KMS-11 (cell line): ENCODE measurements at regions not wholly inside any gene's neighbourhood (a gene's known extent, or its start where the extent isn't known, plus 50 kb on each side); places are given as distances from the start of the nearest gene placed in this dataset.
"Not testable (repeated sequence)": the region's sequence is repeated elsewhere in the genome, so short reads cannot be mapped to it uniquely, and the experiment has no call there.

Source experiments
- H2AFZ ChIP-seq: fragments of 200-600 bp; sonication (generic); 2 replicates; pipeline ENCODE4 v1.6.1; 2016; ENCODE audit warnings: antibody characterized with exemption, mixed run types, low read depth
- H3K27ac ChIP-seq: fragments of 200-600 bp; sonication (generic); 2 replicates; pipeline ENCODE4 v1.6.1; 2016; ENCODE audit warnings: mild to moderate bottlenecking, mixed run types
- H3K27me3 ChIP-seq: fragments of 200-600 bp; sonication (generic); 2 replicates; pipeline ENCODE4 v1.6.1; 2017; ENCODE audit warnings: mild to moderate bottlenecking, low read depth, mixed run types, moderate library complexity; ENCODE audit not compliant: insufficient read depth
- H3K36me3 ChIP-seq: fragments of 200-600 bp; sonication (generic); 2 replicates; pipeline ENCODE4 v1.6.1; 2017; ENCODE audit warnings: mild to moderate bottlenecking, mixed run types; ENCODE audit not compliant: insufficient read depth
- H3K4me1 ChIP-seq: fragments of 200-600 bp; sonication (generic); 2 replicates; pipeline ENCODE4 v1.6.1; 2016; ENCODE audit warnings: mild to moderate bottlenecking, low read depth, mixed run types; ENCODE audit not compliant: poor library complexity, severe bottlenecking
- H3K4me2 ChIP-seq: fragments of 200-600 bp; sonication (generic); 2 replicates; pipeline ENCODE4 v1.7.0; 2016; ENCODE audit warnings: mild to moderate bottlenecking, mixed run types
- H3K4me3 ChIP-seq: fragments of 200-600 bp; sonication (generic); IDR thresholded peaks from 2 replicates; pipeline ENCODE4 v1.6.1; 2017; ENCODE audit warnings: low read depth, low read length, mixed read lengths; ENCODE audit not compliant: insufficient read depth
- H3K79me2 ChIP-seq: fragments of 200-600 bp; sonication (generic); 2 replicates; pipeline ENCODE4 v1.6.1; 2016; ENCODE audit warnings: low read depth, mixed run types; ENCODE audit not compliant: insufficient read depth
- H3K9ac ChIP-seq: fragments of 200-600 bp; sonication (generic); 2 replicates; pipeline ENCODE4 v1.6.1; 2016; ENCODE audit warnings: mild to moderate bottlenecking, mixed run types
- H4K20me1 ChIP-seq: fragments of 200-600 bp; sonication (generic); 2 replicates; pipeline ENCODE4 v1.6.1; 2016; ENCODE audit warnings: mild to moderate bottlenecking, mixed run types; ENCODE audit not compliant: insufficient read depth
- TF ChIP-seq, protein P1 (sequence below): fragments of 200-600 bp; sonication (generic); conservative IDR thresholded peaks from 2 replicates; pipeline ENCODE4 v1.6.1; 2017; ENCODE audit warnings: low read depth, mild to moderate bottlenecking, antibody characterized with exemption, low read length, moderate library complexity, mixed read lengths

- no peak overlapping the region for H3K4me3 ChIP-seq
- H3K27ac ChIP-seq = no peak overlapping the region
- H3K79me2 ChIP-seq = no peaks in the 10 kb centered on the region
- no peaks in the 10 kb centered on the region for H4K20me1 ChIP-seq
- H3K9ac ChIP-seq = no peak overlapping the region
- no peaks in the 10 kb centered on the region for H3K27me3 ChIP-seq
- TF ChIP-seq, protein P1, sequence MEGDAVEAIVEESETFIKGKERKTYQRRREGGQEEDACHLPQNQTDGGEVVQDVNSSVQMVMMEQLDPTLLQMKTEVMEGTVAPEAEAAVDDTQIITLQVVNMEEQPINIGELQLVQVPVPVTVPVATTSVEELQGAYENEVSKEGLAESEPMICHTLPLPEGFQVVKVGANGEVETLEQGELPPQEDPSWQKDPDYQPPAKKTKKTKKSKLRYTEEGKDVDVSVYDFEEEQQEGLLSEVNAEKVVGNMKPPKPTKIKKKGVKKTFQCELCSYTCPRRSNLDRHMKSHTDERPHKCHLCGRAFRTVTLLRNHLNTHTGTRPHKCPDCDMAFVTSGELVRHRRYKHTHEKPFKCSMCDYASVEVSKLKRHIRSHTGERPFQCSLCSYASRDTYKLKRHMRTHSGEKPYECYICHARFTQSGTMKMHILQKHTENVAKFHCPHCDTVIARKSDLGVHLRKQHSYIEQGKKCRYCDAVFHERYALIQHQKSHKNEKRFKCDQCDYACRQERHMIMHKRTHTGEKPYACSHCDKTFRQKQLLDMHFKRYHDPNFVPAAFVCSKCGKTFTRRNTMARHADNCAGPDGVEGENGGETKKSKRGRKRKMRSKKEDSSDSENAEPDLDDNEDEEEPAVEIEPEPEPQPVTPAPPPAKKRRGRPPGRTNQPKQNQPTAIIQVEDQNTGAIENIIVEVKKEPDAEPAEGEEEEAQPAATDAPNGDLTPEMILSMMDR = no peak
- H2AFZ ChIP-seq = no peak overlapping the region
- no peaks in the 10 kb centered on the region for H3K4me1 ChIP-seq
- no peak overlapping the region for H3K4me2 ChIP-seq
- H3K36me3 ChIP-seq = no peaks in the 10 kb centered on the region
Measured at GRCh38 chr15:53022788-53023187, 232.7 kb upstream of the ONECUT1 start.

DNA sequence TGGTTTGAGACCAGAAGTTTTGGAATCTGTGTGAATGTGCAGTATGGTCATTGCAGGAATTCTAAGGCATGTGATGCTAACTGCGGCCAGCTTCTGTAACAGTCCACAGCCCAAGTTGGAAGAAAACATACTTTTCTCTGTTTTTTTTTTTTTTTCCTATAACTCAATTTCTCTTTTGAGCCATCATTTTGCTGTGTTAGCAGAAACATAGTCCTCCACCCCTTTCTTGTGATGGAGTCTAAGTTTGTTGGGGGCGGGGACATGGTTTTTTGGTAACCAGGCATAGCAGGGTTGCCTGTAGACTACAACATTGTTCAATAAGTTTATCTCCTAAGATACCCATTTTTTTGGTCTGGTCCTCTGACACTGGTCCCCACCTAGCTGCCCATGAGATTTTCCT lies 223.2 kb upstream of the ONECUT1 start:
- Histone ChIP-seq H3K4me2 (no peak overlapping the region), H4K20me1 (no peaks in the 10 kb centered on the region), H3K27ac (no peak overlapping the region), H3K9ac (no peak overlapping the region), H3K4me3 (no peak overlapping the region), H3K36me3 (no peaks in the 10 kb centered on the region), H3K27me3 (no peaks in the 10 kb centered on the region), H3K79me2 (no peaks in the 10 kb centered on the region), H2AFZ (no peak overlapping the region), H3K4me1 (no peaks in the 10 kb centered on the region)
- TF ChIP-seq, protein P1 = no peak

- not testable (repeated sequence) for H4K20me1 ChIP-seq, H3K27ac ChIP-seq, H2AFZ ChIP-seq, H3K9ac ChIP-seq, H3K4me3 ChIP-seq, H3K4me2 ChIP-seq, H3K27me3 ChIP-seq, H3K4me1 ChIP-seq, H3K36me3 ChIP-seq, H3K79me2 ChIP-seq
Measured at GRCh38 chr15:53011779-53012178, 221.6 kb upstream of the ONECUT1 start.

- no peak overlapping the region for H3K27ac ChIP-seq
- H3K36me3 ChIP-seq = no peaks in the 10 kb centered on the region
- no peak overlapping the region for H3K4me2 ChIP-seq
- no peaks in the 10 kb centered on the region for H3K4me1 ChIP-seq
- TF ChIP-seq, protein P1 = no peak
- no peak overlapping the region for H2AFZ ChIP-seq
- H3K79me2 ChIP-seq = no peaks in the 10 kb centered on the region
- H3K27me3 ChIP-seq = no peaks in the 10 kb centered on the region
- H3K4me3 ChIP-seq = no peak overlapping the region
- H3K9ac ChIP-seq = no peak overlapping the region
- H4K20me1 ChIP-seq = no peaks in the 10 kb centered on the region
Measured at GRCh38 chr15:53009093-53009492, 219.0 kb upstream of the ONECUT1 start.

- no peaks in the 10 kb centered on the region for H3K79me2 ChIP-seq
- H3K4me2 ChIP-seq = no peak overlapping the region
- no peaks in the 10 kb centered on the region for H4K20me1 ChIP-seq
- H3K27ac ChIP-seq = no peak overlapping the region
- H3K4me3 ChIP-seq = no peak overlapping the region
- TF ChIP-seq, protein P1 = no peak
- H2AFZ ChIP-seq = no peak overlapping the region
- no peak overlapping the region for H3K9ac ChIP-seq
- H3K36me3 ChIP-seq = no peaks in the 10 kb centered on the region
- H3K4me1 ChIP-seq = no peaks in the 10 kb centered on the region
- no peaks in the 10 kb centered on the region for H3K27me3 ChIP-seq
Measured at GRCh38 chr15:53000409-53000808, 210.3 kb upstream of the ONECUT1 start.
